Ecto neural progenitor cell (in vitro differentiated cells): ENCODE measurements at regions not wholly inside any gene's neighbourhood (a gene's known extent, or its start where the extent isn't known, plus 50 kb on each side); places are given as distances from the start of the nearest gene placed in this dataset.
"Not testable (repeated sequence)": the region's sequence is repeated elsewhere in the genome, so short reads cannot be mapped to it uniquely, and the experiment has no call there.

ENCODE experiments used
- DNase-seq: peaks from one replicate; pipeline ENCODE4 v3.0.0-alpha.2; 2018; ENCODE audit warnings: low spot score

- DNase-seq: no peak
These were observed 133.4 kb downstream of the RHOU start for GRCh38 chr1:228868731-228869024.

DNA sequence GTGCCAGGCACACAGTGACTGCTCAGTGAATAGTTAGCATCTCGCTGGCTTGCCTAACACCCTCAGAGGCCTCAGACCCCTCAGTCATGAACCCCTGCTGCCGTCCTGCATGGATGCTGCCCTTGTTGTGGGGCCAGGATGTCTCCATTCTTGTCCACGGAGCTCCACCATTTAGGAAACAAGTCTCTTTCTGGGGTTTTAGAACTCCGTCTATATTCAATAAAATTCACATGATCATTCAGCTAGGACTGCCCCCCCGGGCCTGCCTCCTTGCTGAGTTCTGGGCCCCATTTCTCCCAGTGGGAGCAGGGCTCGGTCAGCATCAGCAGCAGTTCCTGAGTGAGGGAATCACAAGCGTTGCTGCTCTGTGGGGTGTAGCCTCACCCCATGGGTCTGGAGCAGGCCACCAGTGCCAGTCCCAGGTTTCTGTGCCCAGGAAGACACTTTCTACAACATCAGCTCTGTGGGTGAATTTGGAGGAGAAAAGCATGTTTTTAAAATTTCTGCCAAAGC lies 134.1 kb downstream of the RHOU start:
- DNase-seq: peak; percentile 33

DNA sequence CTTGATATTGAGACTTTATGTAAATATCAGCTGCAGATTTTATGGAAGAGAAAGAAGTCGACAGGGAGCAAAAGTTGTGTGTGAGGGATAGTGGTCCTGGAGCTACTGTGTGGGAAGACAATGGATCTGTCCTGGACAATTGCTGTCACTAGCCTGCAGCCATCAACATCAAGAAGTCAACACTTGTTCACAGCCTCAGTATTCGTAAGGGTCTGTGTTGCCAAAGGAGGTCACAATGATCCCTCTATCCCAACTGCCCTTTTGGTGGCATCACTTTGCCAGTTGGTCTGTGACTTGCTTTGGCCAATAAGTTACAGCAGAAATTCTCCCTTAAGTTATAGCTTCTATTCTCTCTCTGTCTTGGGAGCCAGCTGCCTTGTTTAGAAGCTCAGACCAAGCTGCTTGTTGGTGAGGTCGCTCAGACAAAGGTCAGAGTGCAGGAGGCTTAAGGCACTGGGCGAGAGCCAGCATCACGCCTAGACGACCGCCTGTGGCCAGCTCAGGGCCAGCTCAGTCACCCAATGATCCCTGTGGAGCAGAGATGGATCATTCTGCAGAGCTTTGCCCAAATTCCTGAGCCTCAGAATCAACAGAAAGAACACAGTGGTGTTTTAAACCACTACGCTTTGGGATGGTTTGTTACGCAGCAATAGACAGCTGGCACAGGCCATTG lies 134.9 kb downstream of the RHOU start:
- DNase-seq: peak; percentile 23

DNA sequence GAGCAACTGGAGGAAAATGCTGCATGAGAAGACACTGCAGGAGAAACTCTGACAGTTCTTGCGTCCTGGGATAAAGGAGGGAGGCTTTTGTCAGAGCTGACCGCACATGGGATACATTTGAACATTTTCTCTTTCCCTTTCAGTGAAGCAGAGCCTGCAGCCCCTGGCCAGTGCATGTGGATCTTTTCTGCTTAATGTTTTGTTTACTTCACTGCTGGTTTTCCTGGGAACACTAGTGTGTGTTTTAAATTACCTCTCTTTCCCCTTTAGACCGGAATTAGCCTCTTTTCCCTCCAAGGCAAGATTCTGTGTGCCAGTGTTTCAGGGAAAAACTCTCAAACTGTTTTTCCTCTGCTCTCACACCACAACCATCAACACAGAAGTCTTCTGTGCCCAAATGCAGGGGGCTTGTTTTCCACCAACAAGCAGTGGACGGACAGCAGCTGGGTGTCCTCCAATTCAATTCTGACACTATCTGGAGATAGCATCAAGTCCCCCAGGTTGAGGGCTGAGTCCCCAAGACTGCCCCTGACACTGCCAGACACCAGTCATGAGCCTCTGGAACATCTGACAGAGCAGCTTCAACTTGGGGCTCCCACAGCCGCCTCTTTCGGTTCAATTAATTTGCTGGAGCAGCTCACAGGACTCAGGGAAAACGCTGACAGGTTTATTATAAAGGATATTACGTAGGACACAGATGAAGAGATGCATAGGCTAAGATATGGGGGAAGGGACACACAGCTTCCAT lies 136.2 kb downstream of the RHOU start:
- DNase-seq: no peak

GRCh38 chr1:228872080-228872479 lies 136.8 kb downstream of the RHOU start:
- DNase-seq: no peak

GRCh38 chr1:228873709-228874108 lies 138.4 kb downstream of the RHOU start:
- DNase-seq: no peak

DNA sequence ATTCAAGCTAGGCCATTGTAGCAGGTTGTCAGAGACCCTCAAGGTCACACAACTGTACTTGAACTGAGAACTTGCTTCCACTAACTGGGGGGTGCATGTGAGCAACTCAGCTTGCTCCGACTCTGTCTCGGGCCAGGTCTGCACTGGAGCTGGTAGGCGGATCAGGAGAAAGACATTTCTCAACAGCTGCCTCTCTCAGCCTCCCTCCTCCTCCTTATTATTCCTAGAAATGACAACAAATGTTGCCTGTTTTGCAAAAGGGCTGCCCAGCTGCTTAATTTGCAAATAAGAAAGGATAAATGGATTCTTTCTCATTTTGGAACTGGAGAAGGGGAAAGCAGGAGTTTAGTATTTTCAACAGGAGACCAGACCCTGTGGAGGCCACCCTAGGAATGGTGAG lies 140.5 kb downstream of the RHOU start:
- no peak for DNase-seq

- no peak for DNase-seq
These were observed 140.9 kb downstream of the RHOU start for GRCh38 chr1:228876187-228876586.

DNA sequence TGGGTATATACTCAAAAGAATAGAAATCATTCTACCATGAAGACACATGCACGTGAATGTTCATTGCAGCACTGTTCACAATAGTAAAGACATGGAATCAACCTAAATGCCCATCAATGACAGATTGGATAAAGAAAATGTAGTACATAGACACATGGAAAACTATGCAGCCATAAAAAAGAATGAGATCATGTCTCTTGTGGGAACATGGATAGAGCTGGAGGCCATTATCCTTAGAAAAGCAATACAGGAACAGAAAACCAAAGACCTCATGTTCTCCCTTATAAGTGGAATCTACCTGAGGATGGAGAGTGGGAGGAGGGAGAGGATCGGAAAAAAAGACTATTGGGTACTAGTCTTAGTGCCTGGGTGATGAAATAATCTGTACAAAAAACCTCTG lies 143.9 kb downstream of the RHOU start:
- no peak for DNase-seq

DNA sequence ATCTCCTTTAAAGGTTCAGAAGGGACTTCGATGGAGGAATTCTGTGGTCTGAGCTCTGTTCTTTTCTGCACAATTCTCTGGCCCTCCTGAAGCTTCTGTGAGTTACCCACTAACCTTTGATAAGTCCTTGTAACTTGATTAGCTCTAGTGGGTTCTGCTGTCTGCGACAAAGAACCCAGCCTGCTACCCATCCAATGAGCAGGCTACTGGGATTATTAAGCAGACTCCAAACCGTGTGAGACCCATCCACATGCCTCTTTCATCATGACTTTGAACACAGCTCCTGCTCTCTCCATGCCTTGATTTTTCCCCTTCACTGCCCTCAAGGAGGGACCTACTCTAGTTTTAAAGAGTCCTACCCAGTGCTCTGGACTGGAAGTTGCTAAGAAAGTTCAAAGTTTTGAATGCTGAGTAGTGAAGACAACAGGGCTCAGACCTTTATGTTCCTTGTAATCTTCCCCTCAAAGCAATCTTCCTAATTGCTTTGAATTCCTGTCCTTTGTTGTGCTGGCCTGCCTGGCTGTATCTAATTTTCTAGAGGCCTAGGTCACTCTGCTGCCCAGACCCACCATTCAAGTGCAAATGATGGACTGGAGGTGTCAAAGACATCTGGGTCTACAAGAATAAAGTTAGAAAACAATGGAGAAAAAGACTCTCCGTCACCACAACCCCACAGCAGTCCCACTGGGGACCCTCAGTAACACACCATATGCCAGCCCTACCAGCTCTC lies 146.9 kb downstream of the RHOU start:
- DNase-seq: peak; percentile 21

GRCh38 chr1:228882771-228883450 lies 147.6 kb downstream of the RHOU start:
- DNase-seq: no peak

DNA sequence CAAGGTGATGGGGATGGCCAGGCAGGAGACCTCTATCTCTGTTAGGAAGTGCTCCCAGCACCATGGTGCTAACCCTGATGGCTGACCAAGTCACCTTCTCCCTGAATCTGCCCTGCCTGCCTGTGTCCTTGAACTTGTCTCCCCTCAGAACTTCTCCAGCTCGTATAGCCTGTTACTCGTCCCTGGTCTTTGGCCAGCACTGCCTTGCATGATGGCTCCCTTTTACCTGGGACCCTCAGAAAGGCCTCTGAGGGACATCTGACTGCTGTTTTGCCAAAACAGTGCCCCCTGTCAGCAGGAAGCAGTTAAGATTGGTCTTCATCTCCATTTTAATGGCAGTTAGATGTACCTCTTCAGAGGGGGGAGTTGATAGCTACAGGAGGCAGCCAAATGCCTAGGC lies 148.3 kb downstream of the RHOU start:
- DNase-seq: no peak

- DNase-seq: no peak
These were observed 148.9 kb downstream of the RHOU start for GRCh38 chr1:228884196-228884595.

- no peak for DNase-seq
These were observed 149.6 kb downstream of the RHOU start for GRCh38 chr1:228884615-228885566.

DNA sequence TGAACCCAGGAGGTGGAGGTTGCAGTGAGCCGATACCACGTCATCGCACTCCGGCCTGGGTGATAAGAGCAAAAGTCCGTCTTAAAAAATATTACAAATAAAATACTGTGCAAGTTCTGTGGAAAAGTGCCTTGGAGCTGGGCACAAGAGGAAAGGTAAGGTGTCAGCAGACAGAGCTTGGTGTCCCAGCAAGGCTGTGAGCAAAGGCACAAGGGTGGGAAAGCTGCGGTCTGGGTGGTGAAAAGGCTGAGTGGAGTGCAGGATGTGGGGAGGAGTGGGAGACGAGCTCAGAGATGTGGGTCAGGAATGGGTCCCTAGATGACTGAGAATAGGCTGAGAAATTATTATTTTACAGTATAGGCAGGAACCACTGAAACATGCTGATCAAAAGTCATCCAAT lies 150.6 kb downstream of the RHOU start:
- DNase-seq: no peak

DNA sequence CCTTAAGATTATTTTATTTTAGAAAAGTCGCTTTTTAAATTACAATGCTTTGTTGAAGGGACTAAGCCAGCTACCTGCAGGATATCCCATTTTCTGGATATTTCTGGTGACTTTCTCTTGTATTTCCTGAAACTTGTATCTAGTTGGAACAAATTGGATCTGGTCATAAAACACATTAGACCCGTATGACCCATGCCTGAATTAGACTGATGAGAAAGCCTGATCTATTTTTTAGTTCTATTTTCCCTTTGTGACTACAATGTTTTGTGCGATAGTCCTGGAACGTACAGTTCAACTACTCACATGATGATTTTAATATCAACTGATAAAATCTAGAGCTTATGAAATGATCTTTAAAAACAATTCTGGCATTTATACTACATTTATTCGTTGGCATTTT lies 151.8 kb downstream of the RHOU start:
- DNase-seq: no peak

- DNase-seq: no peak
These were observed 152.7 kb downstream of the RHOU start for GRCh38 chr1:228887960-228888359.

DNA sequence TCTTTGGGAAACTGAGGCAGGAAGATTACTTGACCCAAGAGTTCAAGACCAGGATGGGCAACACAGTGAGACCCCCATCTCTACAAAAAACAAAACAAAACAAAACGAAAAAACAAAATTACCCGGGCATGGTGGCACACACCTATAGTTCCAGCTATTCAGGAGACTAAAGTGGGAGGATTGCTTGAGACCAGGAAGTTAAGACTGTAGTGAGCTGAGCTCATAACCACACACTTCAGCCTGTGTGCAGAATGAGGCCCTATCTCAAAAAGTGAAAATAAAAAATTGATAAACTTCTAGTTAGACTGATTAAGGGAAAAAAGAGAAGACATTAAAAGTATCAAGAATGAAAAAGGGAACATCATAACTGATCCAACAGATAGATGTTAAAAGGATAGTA lies 154.0 kb downstream of the RHOU start:
- DNase-seq: no peak

- no peak for DNase-seq
These were observed 156.2 kb downstream of the RHOU start for GRCh38 chr1:228891272-228892034.

- DNase-seq: not testable (repeated sequence)
These were observed 156.9 kb downstream of the RHOU start for GRCh38 chr1:228892200-228892599.
